ENCODE measurements at regions not wholly inside any gene's neighbourhood (a gene's known extent, or its start where the extent isn't known, plus 50 kb on each side); places are given as distances from the start of the nearest gene placed in this dataset.

DNA sequence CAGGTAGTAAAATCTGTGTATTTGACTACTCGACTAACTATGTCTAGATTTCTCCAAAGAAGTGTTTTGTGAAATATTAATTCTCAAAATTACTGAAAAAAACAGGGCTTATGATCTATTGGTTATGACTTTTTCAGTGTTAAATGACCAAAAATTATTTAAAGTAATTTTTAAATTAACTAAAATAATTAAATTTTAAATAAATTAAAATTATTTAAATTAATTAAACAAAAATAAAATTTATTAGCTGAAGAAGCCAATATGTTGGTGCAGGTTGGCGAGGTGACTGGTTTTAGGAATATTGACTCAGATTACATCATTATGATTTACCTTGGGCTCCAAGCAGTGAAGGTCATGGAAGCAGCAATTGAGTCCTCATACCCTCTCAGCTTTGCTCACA is 483.2 kb downstream of the PTPRC start:
- no peak for DNase-seq

- no peak for DNase-seq
Measured at GRCh38 chr1:199122532-199123311, 483.9 kb downstream of the PTPRC start.

GRCh38 chr1:199123615-199124014 is 484.8 kb downstream of the PTPRC start:
- DNase-seq, result no peak

GRCh38 chr1:199124351-199124750 is 485.5 kb downstream of the PTPRC start:
- DNase-seq, result no peak

DNA sequence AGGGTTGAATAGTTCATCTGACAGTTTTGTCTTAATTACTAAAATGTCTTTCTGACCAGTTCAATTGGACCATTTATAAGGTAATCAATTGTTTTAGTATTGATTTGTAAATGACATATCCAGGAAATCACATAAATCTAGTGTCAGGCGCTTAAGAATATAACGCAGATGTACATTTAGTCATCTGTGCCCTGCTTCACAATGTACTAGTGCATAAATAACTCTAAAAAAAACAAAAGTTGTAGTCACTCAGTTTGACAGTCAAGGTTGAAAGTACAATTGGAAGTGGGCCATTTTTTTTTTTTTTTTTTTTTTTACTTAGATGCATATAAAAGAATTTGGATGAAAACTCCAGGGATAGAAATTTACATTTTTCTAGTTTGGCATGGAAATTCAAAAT is 490.4 kb downstream of the PTPRC start:
- DNase-seq, result no peak

DNA sequence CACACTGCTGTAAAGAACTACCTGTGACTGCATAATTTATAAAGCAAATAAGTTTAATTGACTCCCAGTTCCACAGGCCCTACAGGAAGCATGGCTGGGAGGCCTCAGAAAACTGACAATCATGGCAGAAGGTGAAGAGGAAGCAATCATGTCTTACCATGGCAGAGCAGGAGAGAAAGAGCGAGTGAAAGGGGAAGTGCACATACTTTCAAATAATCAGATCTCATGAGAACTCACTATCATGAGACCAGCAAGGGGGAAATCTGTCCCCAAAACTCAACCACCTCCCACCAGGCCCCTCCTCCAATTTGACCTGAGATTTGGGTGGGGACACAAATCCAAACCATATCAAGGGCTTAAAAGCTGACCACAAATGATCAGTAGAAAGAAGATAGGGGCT is 493.2 kb downstream of the PTPRC start:
- DNase-seq, result no peak

- no peak for DNase-seq
Measured at GRCh38 chr1:199135901-199136300, 497.1 kb downstream of the PTPRC start.

DNA sequence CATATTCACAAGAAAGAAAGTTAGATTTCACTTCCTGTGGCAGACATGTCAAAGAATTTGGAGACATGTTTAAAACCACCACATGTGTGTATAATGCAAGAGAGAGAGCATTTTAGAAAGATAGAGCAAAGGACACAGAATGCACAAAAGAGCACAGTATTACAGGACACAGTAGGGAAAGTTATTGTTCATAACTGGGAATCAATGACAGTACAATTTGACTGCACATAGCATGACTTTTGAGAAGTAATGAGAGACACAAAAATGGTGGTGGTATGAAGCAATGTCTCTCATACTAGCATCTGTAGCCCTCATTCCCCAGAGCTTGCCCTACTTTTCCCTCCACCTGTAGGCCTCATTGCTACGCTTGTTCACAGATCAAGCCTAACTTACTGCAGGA is 499.2 kb downstream of the PTPRC start:
- DNase-seq, result no peak

GRCh38 chr1:199149591-199149990 is 510.8 kb downstream of the PTPRC start:
- DNase-seq, result no peak

DNA sequence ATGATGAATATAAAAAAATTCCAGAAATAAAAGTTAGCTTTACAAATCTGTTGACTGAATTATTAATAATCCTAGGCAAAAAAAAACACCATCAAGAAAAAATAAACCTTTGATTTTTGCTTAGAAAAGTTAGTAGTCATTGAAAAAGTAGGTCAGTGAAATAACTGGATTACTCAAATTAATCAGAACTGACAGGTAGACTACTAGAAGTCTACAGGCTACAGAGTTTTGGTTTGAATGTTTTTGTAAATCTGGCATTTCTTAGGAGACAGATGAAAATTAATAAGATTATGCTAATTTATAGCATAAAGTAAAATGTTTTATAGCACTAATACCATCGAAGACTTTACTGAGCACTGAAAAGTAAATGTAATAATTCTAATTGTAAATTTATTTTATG is 511.9 kb downstream of the PTPRC start:
- DNase-seq, result no peak

DNA sequence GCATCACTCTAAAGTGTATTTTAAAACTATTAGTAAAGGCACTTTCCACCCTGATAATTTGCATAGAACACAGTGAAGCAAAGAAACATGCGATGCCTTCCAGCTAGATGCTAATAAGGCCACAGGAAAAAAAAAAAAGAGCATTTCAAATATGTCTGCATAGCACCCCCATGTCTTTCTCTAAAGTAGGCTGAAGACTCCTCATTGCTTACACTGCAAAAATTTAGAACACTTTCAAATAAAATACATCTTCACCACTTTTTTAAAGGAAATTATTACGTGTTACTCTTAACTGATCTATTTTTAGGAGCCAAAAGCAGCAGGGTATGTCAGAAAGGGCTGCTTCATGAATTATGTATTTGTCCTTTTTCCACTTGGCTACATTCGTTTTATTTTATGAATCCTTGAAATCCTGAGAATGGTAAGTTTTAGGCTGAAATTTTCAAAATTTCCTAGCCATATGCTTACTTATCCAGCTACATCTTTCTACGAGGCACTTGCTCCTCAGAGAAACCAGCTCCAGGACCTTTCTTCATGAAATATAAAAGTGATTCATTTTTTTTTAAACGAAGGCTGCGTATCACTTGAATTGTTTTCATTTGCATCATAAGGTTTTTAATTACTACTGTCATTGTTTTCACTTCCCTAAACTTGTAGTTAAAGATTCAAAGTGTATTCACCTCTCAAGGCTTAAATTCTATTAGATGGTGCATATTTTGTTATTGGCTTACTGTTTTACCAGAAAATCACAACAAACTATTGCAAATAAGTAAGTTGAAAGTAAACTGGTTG is 513.0 kb downstream of the PTPRC start:
- no peak for DNase-seq

GRCh38 chr1:199152676-199153075 is 513.8 kb downstream of the PTPRC start:
- DNase-seq, result no peak

DNA sequence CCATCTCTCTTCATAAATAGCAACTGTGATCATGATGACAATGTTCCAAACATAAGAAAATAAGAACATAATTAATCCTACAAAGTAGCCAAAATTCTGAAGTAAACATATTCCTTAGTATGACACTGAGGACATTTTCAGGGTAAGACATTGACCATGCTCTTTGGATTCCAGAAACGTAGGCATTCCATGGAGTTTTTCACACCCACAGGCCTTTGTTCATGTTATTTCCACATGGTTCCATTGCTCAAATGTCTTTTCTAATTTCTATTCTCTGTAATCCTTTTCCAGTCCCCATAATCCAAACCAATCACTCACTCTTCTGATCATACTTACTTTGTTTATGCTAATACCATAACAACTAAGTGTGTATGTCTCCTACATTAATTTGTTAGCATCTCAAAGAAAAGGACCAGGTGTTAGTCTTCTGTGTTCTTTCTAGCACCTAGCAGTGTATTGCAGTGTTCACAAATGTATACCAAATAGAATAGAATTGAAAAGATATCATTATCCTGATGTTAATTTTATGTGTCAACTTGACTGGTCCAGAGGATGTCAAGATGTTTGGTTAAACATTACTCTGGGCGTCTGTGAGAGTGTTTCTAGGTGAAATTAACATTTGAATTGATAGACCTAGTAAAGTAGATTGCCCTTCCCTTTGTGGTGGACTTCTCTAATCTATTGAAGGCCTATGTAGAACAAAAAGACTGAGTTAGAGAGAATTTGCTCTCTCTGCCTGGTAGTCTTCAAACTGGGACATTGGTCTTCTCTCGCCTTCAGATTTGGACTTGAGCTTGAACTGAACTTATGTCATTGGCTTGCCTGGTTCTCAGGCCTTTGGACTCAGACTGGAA is 516.6 kb downstream of the PTPRC start:
- DNase-seq, result no peak

GRCh38 chr1:199157494-199157893 is 518.7 kb downstream of the PTPRC start:
- DNase-seq, result no peak

- DNase-seq, result no peak
Measured at GRCh38 chr1:199160521-199161318, 521.9 kb downstream of the PTPRC start.

DNA sequence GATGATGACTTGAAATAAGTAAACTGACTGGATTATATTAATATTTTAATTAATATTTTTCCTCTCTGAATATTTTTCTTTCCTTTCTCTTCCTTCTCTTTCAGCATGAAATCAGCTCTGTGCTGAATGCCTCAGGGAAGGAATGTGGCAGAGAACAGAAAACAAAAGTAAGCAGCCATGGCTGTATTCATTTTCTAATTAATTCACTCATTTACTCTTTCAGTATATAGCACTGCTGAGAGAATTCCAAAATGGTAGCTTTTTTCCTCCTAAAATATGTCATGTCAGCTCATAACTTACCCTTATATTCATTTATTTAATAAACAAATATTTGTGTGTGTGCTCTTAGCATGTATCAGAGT is 522.5 kb downstream of the PTPRC start:
- no peak for DNase-seq

DNA sequence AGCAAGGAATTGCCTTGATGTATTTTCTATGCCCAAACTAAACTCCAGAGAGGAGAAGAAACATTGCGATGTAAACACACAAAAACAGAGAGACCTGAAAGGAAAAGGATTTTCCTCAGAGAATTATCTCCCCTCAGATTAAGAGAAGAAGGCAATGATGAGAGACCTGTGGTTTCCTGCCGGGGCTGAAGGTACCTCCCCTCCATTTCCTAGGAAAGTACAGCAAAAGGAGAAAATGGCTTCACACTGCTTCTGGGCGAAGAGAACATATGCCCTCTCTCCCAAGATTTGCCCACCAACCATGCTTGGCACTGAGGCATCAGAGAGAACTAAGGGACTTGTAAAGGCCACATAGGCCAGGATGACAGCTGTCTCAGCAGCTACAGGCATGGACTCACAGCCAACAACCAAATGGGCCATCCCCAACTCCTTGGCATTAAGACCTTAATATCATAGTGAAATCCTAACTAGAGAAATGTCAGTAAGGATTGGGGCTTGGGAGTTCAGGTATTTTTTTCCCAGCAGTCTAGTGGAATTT is 523.0 kb downstream of the PTPRC start:
- no peak for DNase-seq

GRCh38 chr1:199163267-199163666 is 524.4 kb downstream of the PTPRC start:
- no peak for DNase-seq

GRCh38 chr1:199163670-199164069 is 524.8 kb downstream of the PTPRC start:
- peak; percentile 10 for DNase-seq

- DNase-seq, result no peak
Measured at GRCh38 chr1:199167460-199167859, 528.6 kb downstream of the PTPRC start.

- no peak for DNase-seq
Measured at GRCh38 chr1:199168888-199169585, 530.2 kb downstream of the PTPRC start.

- DNase-seq, result no peak
Measured at GRCh38 chr1:199170711-199171110, 531.9 kb downstream of the PTPRC start.

Measured in activated CD4-positive, alpha-beta T cell treated with anti-CD3 and anti-CD28 coated beads, Interleukin-2, amount 50 U/mL, for 16 hours (primary cell).